CMK (cell line): ENCODE measurements at regions not wholly inside any gene's neighbourhood (a gene's known extent, or its start where the extent isn't known, plus 50 kb on each side); places are given as distances from the start of the nearest gene placed in this dataset.
"Not testable (repeated sequence)": the region's sequence is repeated elsewhere in the genome, so short reads cannot be mapped to it uniquely, and the experiment has no call there.

ENCODE experiments used
- DNase-seq: peaks from one replicate; pipeline ENCODE4 v3.0.0-alpha.2; 2010; ENCODE audit warnings: low read depth

- no peak for DNase-seq
Observed at GRCh38 chr10:8283166-8283905, 228.8 kb downstream of the GATA3 start.

- DNase-seq: no peak
Observed at GRCh38 chr10:8283986-8284385, 229.5 kb downstream of the GATA3 start.

- DNase-seq: not testable (repeated sequence)
Observed at GRCh38 chr10:8285970-8286369, 231.5 kb downstream of the GATA3 start.

GRCh38 chr10:8288600-8288999 is 234.1 kb downstream of the GATA3 start:
- DNase-seq: no peak

- no peak for DNase-seq
Observed at GRCh38 chr10:8289186-8289924, 234.9 kb downstream of the GATA3 start.

GRCh38 chr10:8294779-8295178 is 240.3 kb downstream of the GATA3 start:
- DNase-seq: no peak

GRCh38 chr10:8295311-8295710 is 240.8 kb downstream of the GATA3 start:
- no peak for DNase-seq

GRCh38 chr10:8296090-8296733 is 241.7 kb downstream of the GATA3 start:
- no peak for DNase-seq

GRCh38 chr10:8296734-8297101 is 242.2 kb downstream of the GATA3 start:
- DNase-seq: no peak

- no peak for DNase-seq
Observed at GRCh38 chr10:8297107-8297506, 242.6 kb downstream of the GATA3 start.

GRCh38 chr10:8297959-8298358 is 243.5 kb downstream of the GATA3 start:
- DNase-seq: no peak

- no peak for DNase-seq
Observed at GRCh38 chr10:8298896-8299570, 244.5 kb downstream of the GATA3 start.

GRCh38 chr10:8300925-8301324 is 246.4 kb downstream of the GATA3 start:
- DNase-seq: no peak

- DNase-seq: no peak
Observed at GRCh38 chr10:8301333-8301732, 246.8 kb downstream of the GATA3 start.

GRCh38 chr10:8301831-8302230 is 247.3 kb downstream of the GATA3 start:
- no peak for DNase-seq

- no peak for DNase-seq
Observed at GRCh38 chr10:8302565-8302964, 248.1 kb downstream of the GATA3 start.

GRCh38 chr10:8304861-8305260 is 250.4 kb downstream of the GATA3 start:
- no peak for DNase-seq

GRCh38 chr10:8305876-8306652 is 251.6 kb downstream of the GATA3 start:
- no peak for DNase-seq

GRCh38 chr10:8306685-8307364 is 252.3 kb downstream of the GATA3 start:
- no peak for DNase-seq

GRCh38 chr10:8310930-8311329 is 256.4 kb downstream of the GATA3 start:
- no peak for DNase-seq

- no peak for DNase-seq
Observed at GRCh38 chr10:8311526-8312070, 257.1 kb downstream of the GATA3 start.
